ENCODE measurements at regions not wholly inside any gene's neighbourhood (a gene's known extent, or its start where the extent isn't known, plus 50 kb on each side); places are given as distances from the start of the nearest gene placed in this dataset.

DNA sequence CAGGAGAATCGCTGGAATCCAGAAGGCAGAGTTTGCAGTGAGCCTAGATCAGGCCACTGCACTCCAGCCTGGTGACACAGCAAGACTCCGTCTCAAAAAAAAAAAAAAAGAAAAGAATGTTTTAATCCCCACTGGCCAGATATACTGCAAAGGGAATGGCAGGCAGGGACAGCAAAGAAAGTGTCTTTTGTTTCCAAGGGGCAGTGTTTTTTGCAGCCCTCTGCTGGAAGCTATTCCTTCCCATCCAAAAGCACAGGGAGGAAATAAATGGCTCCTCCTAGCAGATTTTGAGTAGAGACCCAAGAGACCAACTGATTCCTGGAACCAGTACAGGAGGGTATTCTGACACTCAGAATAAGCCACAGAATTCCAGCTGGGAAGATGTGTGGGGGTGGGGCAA, 112.5 kb upstream of the STMND1 start:
- no peak for DNase-seq (ENCODE audit: extremely low spot score)
- TF ChIP-seq CTBP1 (IDR thresholded peaks at IDR 0.05; ENCODE audit: borderline replicate concordance) (no peak), FOXM1 (IDR thresholded peaks at IDR 0.05; ENCODE audit: borderline replicate concordance) (no peak), LEF1 (IDR thresholded peaks at IDR 0.05; ENCODE audit: borderline replicate concordance) (no peak), PKNOX1 (IDR thresholded peaks at IDR 0.05) (no peak), FOXA1 (IDR thresholded peaks at IDR 0.05) (no peak), FOXK2 (IDR thresholded peaks at IDR 0.05) (no peak), ZNF384 (IDR thresholded peaks at IDR 0.05) (no peak)
- ChIA-PET POLR2A (no interaction called here), CTCF (no interaction called here)

GRCh38 chr6:16987996-16988395, 113.9 kb upstream of the STMND1 start:
- POLR2A ChIA-PET: no interaction called here
- no peak for DNase-seq (ENCODE audit: extremely low spot score)
- CTCF ChIA-PET: no interaction called here
- TF ChIP-seq SP1 (IDR thresholded peaks at IDR 0.05) (no peak), HDGF (IDR thresholded peaks at IDR 0.05; ENCODE audit: borderline replicate concordance) (no peak), TARDBP (IDR thresholded peaks at IDR 0.05) (no peak), BHLHE40 (IDR thresholded peaks at IDR 0.05; ENCODE audit: borderline replicate concordance) (no peak), FOXA1 (IDR thresholded peaks at IDR 0.05) (no peak), PKNOX1 (IDR thresholded peaks at IDR 0.05) (no peak), FOXM1 (IDR thresholded peaks at IDR 0.05; ENCODE audit: borderline replicate concordance) (no peak), ZNF384 (IDR thresholded peaks at IDR 0.05) (no peak), CTBP1 (IDR thresholded peaks at IDR 0.05; ENCODE audit: borderline replicate concordance) (no peak), ELF4 (IDR thresholded peaks at IDR 0.05) (no peak), SUZ12 (IDR thresholded peaks at IDR 0.05) (no peak), LEF1 (IDR thresholded peaks at IDR 0.05; ENCODE audit: borderline replicate concordance) (no peak), FOXK2 (IDR thresholded peaks at IDR 0.05) (no peak), ARNT (IDR thresholded peaks at IDR 0.05) (no peak), L3MBTL2 (conservative IDR thresholded peaks at IDR 0.05) (no peak)

- DNase-seq (ENCODE audit: extremely low spot score): no peak
- TF ChIP-seq HDGF (IDR thresholded peaks at IDR 0.05; ENCODE audit: borderline replicate concordance): no peak
- ChIA-PET CTCF (no interaction called here), POLR2A (no interaction called here)
Observed at GRCh38 chr6:16985513-16986284, 116.2 kb upstream of the STMND1 start.

GRCh38 chr6:16982807-16983206, 119.0 kb upstream of the STMND1 start:
- POLR2A ChIA-PET: no interaction called here
- no peak for DNase-seq (ENCODE audit: extremely low spot score)
- CTCF ChIA-PET: interaction anchor here (1.1 kb wide), 1 partner anchor 10 kb away, joined by 6 read pairs; no protein-coding TSS in a partner anchor
- TF ChIP-seq TARDBP (IDR thresholded peaks at IDR 0.05) (no peak), LEF1 (IDR thresholded peaks at IDR 0.05; ENCODE audit: borderline replicate concordance) (no peak), ARNT (IDR thresholded peaks at IDR 0.05) (no peak), FOXK2 (IDR thresholded peaks at IDR 0.05) (no peak), NFRKB (IDR thresholded peaks at IDR 0.05) (no peak)

DNA sequence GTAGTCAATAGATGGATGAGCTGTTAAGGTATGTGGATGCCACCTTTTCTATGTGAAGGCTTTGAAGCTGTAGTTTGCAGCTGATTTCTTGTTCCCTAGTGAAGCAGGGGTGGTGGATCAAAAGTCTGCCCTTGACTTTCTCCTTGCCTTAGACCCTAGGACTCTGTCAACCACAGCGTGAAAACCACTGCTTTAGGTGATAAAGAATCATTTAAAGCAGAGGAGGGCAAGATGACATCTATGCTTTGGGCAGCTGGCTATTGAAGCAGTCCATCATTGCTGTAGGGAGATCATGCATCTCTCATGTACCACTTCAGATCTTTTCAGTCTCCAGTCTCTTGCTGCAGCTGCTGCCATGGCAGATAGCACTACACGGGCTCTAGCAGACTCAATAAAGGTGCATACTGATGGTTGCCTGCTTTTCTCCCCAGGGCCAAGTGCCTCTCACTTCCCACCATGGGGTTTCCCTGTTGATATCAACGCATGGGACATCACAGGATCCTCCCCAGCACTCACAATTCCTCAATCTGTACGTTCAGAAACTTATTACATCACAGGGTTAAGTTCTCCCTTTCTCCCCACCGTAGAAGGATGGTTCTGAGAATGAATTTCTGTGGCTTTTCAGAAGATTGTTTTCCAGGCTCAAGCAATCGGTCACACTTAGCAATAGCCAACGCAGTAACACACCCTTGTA, 122.0 kb upstream of the STMND1 start:
- ChIA-PET POLR2A (no interaction called here), CTCF (no interaction called here)

More for the DNA sequence above, 122.0 kb upstream of the STMND1 start:
- no peak for TF ChIP-seq SUZ12 (IDR thresholded peaks at IDR 0.05)
- TF ChIP-seq PKNOX1 (IDR thresholded peaks at IDR 0.05): no peak
- no peak for TF ChIP-seq BHLHE40 (IDR thresholded peaks at IDR 0.05; ENCODE audit: borderline replicate concordance)
- no peak for TF ChIP-seq ELF4 (IDR thresholded peaks at IDR 0.05)
- no peak for TF ChIP-seq FOXM1 (IDR thresholded peaks at IDR 0.05; ENCODE audit: borderline replicate concordance)
- TF ChIP-seq TARDBP (IDR thresholded peaks at IDR 0.05): no peak
- no peak for TF ChIP-seq CTBP1 (IDR thresholded peaks at IDR 0.05; ENCODE audit: borderline replicate concordance)
- no peak for TF ChIP-seq LEF1 (IDR thresholded peaks at IDR 0.05; ENCODE audit: borderline replicate concordance)
- TF ChIP-seq NFRKB (IDR thresholded peaks at IDR 0.05): no peak
- TF ChIP-seq FOXA1 (IDR thresholded peaks at IDR 0.05): no peak
- TF ChIP-seq FOXK2 (IDR thresholded peaks at IDR 0.05): no peak
- TF ChIP-seq SP1 (IDR thresholded peaks at IDR 0.05): no peak
- no peak for TF ChIP-seq HDGF (IDR thresholded peaks at IDR 0.05; ENCODE audit: borderline replicate concordance)
- TF ChIP-seq L3MBTL2 (conservative IDR thresholded peaks at IDR 0.05): no peak
- TF ChIP-seq ZNF384 (IDR thresholded peaks at IDR 0.05): no peak
- TF ChIP-seq ARNT (IDR thresholded peaks at IDR 0.05): no peak
- no peak for DNase-seq (ENCODE audit: extremely low spot score)

All from HEK293T (cell line).